ENCODE measurements at regions not wholly inside any gene's neighbourhood (a gene's known extent, or its start where the extent isn't known, plus 50 kb on each side); places are given as distances from the start of the nearest gene placed in this dataset.
"Not testable (repeated sequence)": the region's sequence is repeated elsewhere in the genome, so short reads cannot be mapped to it uniquely, and the experiment has no call there.

DNA sequence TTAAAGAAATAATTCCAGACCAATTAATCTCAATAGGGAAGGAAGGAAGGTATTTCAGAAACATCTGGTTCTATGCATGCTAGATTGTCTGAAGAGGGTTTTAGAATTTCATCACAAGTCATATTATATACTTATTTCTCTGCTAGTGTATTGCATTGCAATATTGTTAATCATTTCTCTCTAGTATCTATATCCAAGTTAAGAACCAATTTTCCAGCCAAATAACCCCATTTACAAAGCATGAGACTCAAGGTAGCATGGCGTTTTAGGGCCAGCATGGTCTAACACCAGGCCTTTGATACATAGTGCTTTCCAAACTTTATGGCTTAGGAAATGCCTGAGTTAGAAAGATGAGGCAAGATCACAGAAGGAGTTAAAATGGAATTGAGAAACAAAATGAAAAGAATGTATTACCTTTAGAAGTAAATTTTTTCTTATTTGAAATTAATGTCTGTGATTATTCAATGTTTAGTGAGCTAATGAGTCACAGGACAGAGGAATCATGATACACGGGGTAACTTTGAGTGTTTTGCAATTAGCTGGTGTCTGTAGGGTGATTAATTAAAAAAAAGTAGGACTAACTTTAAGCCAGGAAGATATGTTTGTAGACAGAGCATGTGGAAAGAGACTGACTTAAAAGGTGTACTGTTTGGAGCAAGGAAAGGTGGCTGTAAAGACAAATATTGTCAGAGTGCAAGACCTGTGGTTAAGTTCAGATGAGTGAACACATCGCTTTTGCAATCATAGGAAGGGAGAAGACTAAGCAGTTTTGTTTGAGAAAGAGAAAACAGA lies 1006.2 kb upstream of the CITED2 start:
- TF ChIP-seq, protein P1, sequence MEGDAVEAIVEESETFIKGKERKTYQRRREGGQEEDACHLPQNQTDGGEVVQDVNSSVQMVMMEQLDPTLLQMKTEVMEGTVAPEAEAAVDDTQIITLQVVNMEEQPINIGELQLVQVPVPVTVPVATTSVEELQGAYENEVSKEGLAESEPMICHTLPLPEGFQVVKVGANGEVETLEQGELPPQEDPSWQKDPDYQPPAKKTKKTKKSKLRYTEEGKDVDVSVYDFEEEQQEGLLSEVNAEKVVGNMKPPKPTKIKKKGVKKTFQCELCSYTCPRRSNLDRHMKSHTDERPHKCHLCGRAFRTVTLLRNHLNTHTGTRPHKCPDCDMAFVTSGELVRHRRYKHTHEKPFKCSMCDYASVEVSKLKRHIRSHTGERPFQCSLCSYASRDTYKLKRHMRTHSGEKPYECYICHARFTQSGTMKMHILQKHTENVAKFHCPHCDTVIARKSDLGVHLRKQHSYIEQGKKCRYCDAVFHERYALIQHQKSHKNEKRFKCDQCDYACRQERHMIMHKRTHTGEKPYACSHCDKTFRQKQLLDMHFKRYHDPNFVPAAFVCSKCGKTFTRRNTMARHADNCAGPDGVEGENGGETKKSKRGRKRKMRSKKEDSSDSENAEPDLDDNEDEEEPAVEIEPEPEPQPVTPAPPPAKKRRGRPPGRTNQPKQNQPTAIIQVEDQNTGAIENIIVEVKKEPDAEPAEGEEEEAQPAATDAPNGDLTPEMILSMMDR (IDR thresholded peaks at IDR 0.05; ENCODE audit: control extremely low read depth, extremely low read depth, low read depth, missing control alignments): no peak
- no peak for DNase-seq (ENCODE audit: extremely low spot score)
- CTCF ChIA-PET: interaction anchor here (0.8 to 0.9 kb wide), 2 partner anchors 9 to 16 kb away, joined by 3 to 4 read pairs; no protein-coding TSS in a partner anchor
- POLR2A ChIA-PET: no interaction called here

DNA sequence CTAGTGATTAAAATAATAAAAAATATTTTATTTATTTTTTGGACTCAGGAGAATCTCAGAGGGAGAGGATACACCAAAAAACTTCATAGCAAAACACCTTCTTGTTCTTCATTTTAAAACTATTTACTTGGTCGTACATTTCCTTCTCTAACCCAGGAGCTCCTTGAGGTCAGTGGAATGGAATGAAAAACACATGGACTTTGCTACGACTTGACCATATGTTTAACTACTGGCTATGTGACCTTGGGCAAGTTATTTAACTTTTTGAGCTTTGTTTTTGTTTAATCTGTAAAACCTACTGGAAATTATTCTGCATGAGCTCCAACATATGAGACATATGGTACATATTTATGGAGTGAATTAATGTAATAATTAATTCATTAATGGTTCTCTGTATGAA lies 1005.5 kb upstream of the CITED2 start:
- TF ChIP-seq, protein P1 (IDR thresholded peaks at IDR 0.05; ENCODE audit: control extremely low read depth, extremely low read depth, low read depth, missing control alignments): no peak
- POLR2A ChIA-PET: no interaction called here
- no peak for DNase-seq (ENCODE audit: extremely low spot score)
- CTCF ChIA-PET: interaction anchor here (0.8 to 0.9 kb wide), 2 partner anchors 8 to 17 kb away, joined by 3 to 4 read pairs; no protein-coding TSS in a partner anchor

DNA sequence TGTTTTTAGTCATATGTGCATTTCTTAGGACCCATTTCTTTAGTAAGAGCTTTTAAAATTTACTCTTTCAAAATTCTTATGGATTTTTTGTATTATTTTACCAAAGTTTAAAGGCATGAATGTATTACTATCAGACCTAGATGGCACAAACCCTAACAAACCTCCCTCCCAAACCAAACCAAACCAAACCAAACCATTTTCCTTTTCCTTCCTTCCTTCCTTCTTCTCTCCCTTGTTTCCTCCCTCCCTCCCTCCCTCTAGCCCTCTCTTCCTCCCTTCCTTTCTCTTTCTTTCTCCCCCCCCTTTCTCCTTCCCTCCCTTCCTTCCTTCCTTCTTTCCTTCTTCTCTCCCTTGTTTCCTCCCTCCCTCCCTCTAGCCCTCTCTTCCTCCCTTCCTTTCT lies 1001.8 kb upstream of the CITED2 start:
- TF ChIP-seq, protein P1 (IDR thresholded peaks at IDR 0.05; ENCODE audit: control extremely low read depth, extremely low read depth, low read depth, missing control alignments): no peak
- DNase-seq (ENCODE audit: extremely low spot score): no peak
- ChIA-PET CTCF (no interaction called here), POLR2A (no interaction called here)

DNA sequence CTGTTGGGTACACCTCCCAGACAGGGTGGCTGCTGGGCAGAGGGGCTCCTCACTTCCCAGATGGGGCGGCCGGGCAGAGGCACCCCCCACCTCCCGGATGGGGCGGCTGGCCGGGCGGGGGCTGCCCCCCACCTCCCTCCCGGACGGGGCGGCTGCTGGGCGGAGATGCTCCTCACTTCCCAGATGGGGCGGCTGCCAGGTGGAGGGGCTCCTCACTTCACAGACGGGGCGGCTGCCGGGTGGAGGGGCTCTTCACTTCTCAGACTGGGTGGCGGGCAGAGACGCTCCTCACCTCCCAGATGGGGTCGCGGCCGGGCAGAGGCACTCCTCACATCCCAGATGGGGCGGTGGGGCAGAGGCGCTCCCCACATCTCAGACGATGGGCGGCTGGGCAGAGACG lies 999.3 kb upstream of the CITED2 start:
- CTCF ChIA-PET; POLR2A ChIA-PET; DNase-seq (ENCODE audit: extremely low spot score): not testable (repeated sequence)

DNA sequence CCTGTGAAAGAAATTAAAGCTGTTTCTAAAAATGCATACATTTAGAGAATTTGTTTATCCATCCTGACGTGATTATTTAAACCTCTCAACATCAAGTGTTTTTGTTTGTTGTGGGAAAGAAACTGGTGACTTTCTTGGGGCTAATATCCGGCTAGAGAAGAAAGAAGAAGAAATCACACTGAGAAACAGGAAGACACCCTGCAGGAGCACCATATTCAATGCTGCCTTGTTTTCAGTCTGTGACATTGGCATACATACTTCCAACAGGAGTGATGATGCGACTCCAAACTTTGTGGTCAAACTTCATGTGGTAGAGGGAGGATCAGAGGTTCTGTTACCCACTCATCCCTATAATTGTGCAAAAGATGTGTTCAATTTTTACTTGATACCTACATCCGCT lies 997.6 kb upstream of the CITED2 start:
- DNase-seq (ENCODE audit: extremely low spot score): no peak
- TF ChIP-seq, protein P1 (IDR thresholded peaks at IDR 0.05; ENCODE audit: control extremely low read depth, extremely low read depth, low read depth, missing control alignments): no peak
- ChIA-PET POLR2A (no interaction called here), CTCF (interaction anchor here (1.0 kb wide), 1 partner anchor 8 kb away, joined by 4 read pairs; no protein-coding TSS in a partner anchor)

DNA sequence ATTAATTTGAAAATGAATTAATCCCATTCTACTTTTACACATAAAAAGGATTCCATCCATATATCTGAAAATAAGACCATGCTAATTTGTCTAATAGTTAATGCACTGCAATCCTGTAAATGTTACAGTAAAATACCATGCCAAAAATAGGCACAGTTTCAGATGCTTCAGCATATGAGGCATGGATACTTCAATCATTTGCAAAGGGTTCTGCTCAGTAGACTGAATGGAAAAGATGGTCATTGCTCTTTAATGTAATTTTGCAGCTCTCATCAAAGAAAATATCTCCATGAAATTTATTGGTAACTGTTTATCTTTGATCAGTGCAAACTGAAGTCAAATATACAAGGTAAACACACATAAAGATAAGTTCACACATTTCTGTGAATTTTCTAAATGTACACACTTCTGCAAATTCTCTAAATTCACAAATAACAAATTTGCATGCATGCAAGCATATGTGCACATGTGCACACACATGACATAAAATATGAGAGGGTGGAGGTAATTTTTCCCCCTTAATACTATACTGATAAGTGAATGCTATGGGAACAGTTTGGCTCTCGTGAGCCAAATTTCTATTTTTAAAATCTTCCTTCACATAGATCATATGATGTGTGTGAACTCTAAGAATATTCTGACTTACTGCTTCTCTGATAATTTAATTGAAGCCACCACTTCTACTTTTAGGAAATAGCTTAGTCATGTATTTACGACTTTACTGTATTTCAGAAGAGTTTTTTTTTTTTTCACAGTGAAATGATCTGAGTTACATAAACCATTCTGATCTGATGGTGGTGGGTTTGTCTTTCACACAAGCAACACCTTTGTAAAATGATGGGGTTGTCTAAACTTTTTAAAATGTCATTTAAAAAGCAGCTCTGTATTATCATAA lies 996.8 kb upstream of the CITED2 start:
- no peak for DNase-seq (ENCODE audit: extremely low spot score)
- TF ChIP-seq, protein P1 (IDR thresholded peaks at IDR 0.05; ENCODE audit: control extremely low read depth, extremely low read depth, low read depth, missing control alignments): no peak
- POLR2A ChIA-PET: no interaction called here
- CTCF ChIA-PET: interaction anchor here (1.0 kb wide), 1 partner anchor 9 kb away, joined by 4 read pairs; no protein-coding TSS in a partner anchor

DNA sequence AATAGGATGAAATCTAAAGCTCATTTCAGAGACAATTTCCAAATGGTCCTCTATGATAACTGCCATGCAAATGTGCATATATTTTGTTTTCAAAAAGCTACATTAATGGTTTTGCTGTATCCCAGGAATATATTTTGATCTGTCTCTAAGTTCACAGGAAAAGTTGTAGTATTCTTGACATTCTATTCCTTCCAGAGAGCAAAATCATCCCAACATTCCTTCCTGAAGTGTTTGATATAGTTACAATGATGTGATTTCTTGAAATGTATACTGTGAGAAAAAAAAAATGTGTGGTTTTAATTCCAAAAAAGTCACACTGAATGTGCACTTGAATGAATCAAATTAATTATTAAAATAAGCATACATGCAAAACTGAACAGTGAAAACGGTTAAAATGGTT lies 996.0 kb upstream of the CITED2 start:
- POLR2A ChIA-PET: no interaction called here
- CTCF ChIA-PET: no interaction called here
- no peak for DNase-seq (ENCODE audit: extremely low spot score)
- TF ChIP-seq, protein P1 (IDR thresholded peaks at IDR 0.05; ENCODE audit: control extremely low read depth, extremely low read depth, low read depth, missing control alignments): no peak
